WTC11 (cell line): ENCODE measurements at regions not wholly inside any gene's neighbourhood (a gene's known extent, or its start where the extent isn't known, plus 50 kb on each side); places are given as distances from the start of the nearest gene placed in this dataset.

Source experiments
- ATAC-seq: fragments of 200-7000 bp; cut with Tn5 transposase; 2 replicates; pipeline ENCODE4 v1.10.0; 2021; ENCODE audit warnings: mild to moderate bottlenecking, moderate library complexity
- CTCF ChIA-PET: fragments of 300-600 bp; sonication (Branson Sonifier 250); formaldehyde crosslinking; loops from one replicate; lab custom pipeline; 2021; ENCODE audit warnings: antibody characterized with exemption; lab: Charles Lee
- POLR2A ChIA-PET: fragments of 350-600 bp; sonication (Branson Sonifier 250); formaldehyde crosslinking; loops from one replicate; lab custom pipeline; 2021; ENCODE audit warnings: antibody characterized with exemption; lab: Charles Lee
- DNase-seq: peaks from one replicate; pipeline ENCODE4 v3.0.0; 2021; ENCODE audit warnings: low spot score
- H3K27ac Mint-ChIP-seq: 2 replicates; pipeline ENCODE4 v1.8.0; 2021; ENCODE audit warnings: mixed read lengths
- H3K27me3 Mint-ChIP-seq: 2 replicates; pipeline ENCODE4 v1.8.0; 2021; ENCODE audit warnings: low read depth, mild to moderate bottlenecking, moderate library complexity, mixed read lengths
- H3K36me3 Mint-ChIP-seq: 2 replicates; pipeline ENCODE4 v1.8.0; 2021; ENCODE audit warnings: mixed read lengths
- H3K4me1 Mint-ChIP-seq: 2 replicates; pipeline ENCODE4 v1.8.0; 2022; ENCODE audit warnings: mixed read lengths
- H3K4me3 Mint-ChIP-seq: 2 replicates; pipeline ENCODE4 v1.8.0; 2021; ENCODE audit warnings: mild to moderate bottlenecking, moderate library complexity, mixed read lengths
- H3K9me3 Mint-ChIP-seq: 2 replicates; pipeline ENCODE4 v1.8.0; 2021; ENCODE audit warnings: mixed read lengths
- ATF2 ChIP-seq: sonication (generic); formaldehyde crosslinking; IDR thresholded peaks from 2 replicates; pipeline ENCODE4 v1.8.1; 2022; ENCODE audit warnings: low read depth, missing genetic modification reagents, borderline replicate concordance
- ATF6 ChIP-seq: sonication (generic); formaldehyde crosslinking; IDR thresholded peaks from 2 replicates; pipeline ENCODE4 v1.8.1; 2023; ENCODE audit warnings: mild to moderate bottlenecking, missing genetic modification reagents
- CTCF ChIP-seq: fragments of 200-600 bp; IDR thresholded peaks from 2 replicates; pipeline ENCODE4 v1.8.0; 2022; ENCODE audit warnings: antibody characterized with exemption
- E2F1 ChIP-seq: sonication (generic); formaldehyde crosslinking; IDR thresholded peaks from 2 replicates; pipeline ENCODE4 v1.8.0; 2022; ENCODE audit warnings: mild to moderate bottlenecking, missing genetic modification reagents
- ELF4 ChIP-seq: sonication (generic); formaldehyde crosslinking; IDR thresholded peaks from 2 replicates; pipeline ENCODE4 v1.8.1; 2022; ENCODE audit warnings: low read depth, mild to moderate bottlenecking, moderate library complexity, missing genetic modification reagents
- ESRRA ChIP-seq: sonication (generic); formaldehyde crosslinking; IDR thresholded peaks from 2 replicates; pipeline ENCODE4 v1.8.1; 2022; ENCODE audit warnings: mild to moderate bottlenecking, missing genetic modification reagents, borderline replicate concordance
- FOXJ3 ChIP-seq: sonication (generic); formaldehyde crosslinking; IDR thresholded peaks from 2 replicates; pipeline ENCODE4 v1.9.0; 2021; ENCODE audit warnings: missing genetic modification reagents, mild to moderate bottlenecking, borderline replicate concordance
- GRHL2 ChIP-seq: fragments of 250-450 bp; sonication (Bioruptor Pico); IDR thresholded peaks from 2 replicates; pipeline ENCODE4 v1.8.0; 2022; ENCODE audit warnings: mild to moderate bottlenecking, moderate library complexity; ENCODE audit not compliant: insufficient replicate concordance, severe bottlenecking
- IRF2 ChIP-seq: sonication (generic); formaldehyde crosslinking; IDR thresholded peaks from 2 replicates; pipeline ENCODE4 v1.8.0; 2022; ENCODE audit warnings: low read depth, missing genetic modification reagents, borderline replicate concordance
- JUN ChIP-seq: sonication (generic); formaldehyde crosslinking; IDR thresholded peaks from 2 replicates; pipeline ENCODE4 v1.8.0; 2023; ENCODE audit warnings: mild to moderate bottlenecking, missing genetic modification reagents
- PRRX2 ChIP-seq: fragments of 250-450 bp; sonication (Bioruptor Pico); IDR thresholded peaks from 2 replicates; pipeline ENCODE4 v1.8.0; 2021; ENCODE audit warnings: mild to moderate bottlenecking
- SMAD4 ChIP-seq: sonication (generic); formaldehyde crosslinking; IDR thresholded peaks from 2 replicates; pipeline ENCODE4 v1.8.0; 2022; ENCODE audit warnings: mild to moderate bottlenecking, missing genetic modification reagents
- SOX15 ChIP-seq: fragments of 250-450 bp; sonication (Bioruptor Pico); IDR thresholded peaks from 2 replicates; pipeline ENCODE4 v1.9.0; 2021; ENCODE audit warnings: mild to moderate bottlenecking
- ZNF219 ChIP-seq: sonication (generic); formaldehyde crosslinking; IDR thresholded peaks from 2 replicates; pipeline ENCODE4 v1.8.0; 2023; ENCODE audit warnings: missing genetic modification reagents, mild to moderate bottlenecking, borderline replicate concordance
- ZNF317 ChIP-seq: sonication (generic); formaldehyde crosslinking; IDR thresholded peaks from 2 replicates; pipeline ENCODE4 v1.8.1; 2023; ENCODE audit warnings: low read depth, mild to moderate bottlenecking, moderate library complexity, missing genetic modification reagents, borderline replicate concordance
- ZNF425 ChIP-seq: fragments of 250-450 bp; sonication (Bioruptor Pico); conservative IDR thresholded peaks from 2 replicates; pipeline ENCODE4 v1.9.0; 2021; ENCODE audit warnings: mild to moderate bottlenecking
- ZNF512 ChIP-seq: sonication (generic); formaldehyde crosslinking; IDR thresholded peaks from 2 replicates; pipeline ENCODE4 v1.8.1; 2022; ENCODE audit warnings: missing genetic modification reagents, borderline replicate concordance
- TF ChIP-seq, protein P1 (sequence below): fragments of 250-450 bp; sonication (Bioruptor Pico); IDR thresholded peaks from 2 replicates; pipeline ENCODE4 v1.9.0; 2021; ENCODE audit warnings: mild to moderate bottlenecking, borderline replicate concordance

DNA sequence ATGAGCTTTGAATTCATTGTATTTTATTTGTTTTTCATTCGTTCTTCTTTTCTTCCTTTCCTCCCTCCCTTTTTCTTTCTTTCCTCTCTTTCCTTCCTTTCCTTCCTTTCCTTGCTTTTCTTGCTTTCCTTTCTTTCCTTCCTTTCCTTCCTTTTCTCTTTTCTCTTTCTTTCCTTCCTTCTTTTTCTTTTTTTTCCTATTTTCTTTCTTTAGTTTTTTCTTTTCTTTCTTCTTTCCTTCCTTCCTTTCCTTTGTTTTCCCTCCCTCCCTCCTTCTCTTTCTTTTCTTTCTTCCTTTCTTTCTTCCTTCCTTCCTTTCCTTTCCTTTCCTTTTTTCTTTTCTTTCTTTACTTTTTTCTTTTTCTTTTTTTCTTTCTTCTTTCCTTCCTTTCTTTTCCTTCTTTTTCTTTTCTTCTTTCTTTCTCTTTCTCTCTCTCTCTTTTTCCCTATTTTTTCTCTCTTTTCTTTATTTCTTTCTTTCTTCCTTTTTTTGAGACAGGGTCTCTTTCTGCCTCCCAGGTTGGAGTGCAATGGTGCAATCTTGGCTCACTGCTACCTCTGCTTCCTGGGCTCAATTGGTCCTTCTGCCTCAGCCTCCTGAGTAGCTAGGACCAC lies 357.1 kb upstream of the PRR16 start:
- H3K36me3 Mint-ChIP-seq, result no peaks in the 10 kb centered on the region
- H3K4me3 Mint-ChIP-seq, result no peak overlapping the region
- POLR2A ChIA-PET, result no interaction called here
- no peaks in the 10 kb centered on the region for H3K4me1 Mint-ChIP-seq
- TF ChIP-seq ATF2 (CRISPR knock-in tag), result no peak
- TF ChIP-seq ZNF512 (CRISPR knock-in tag), result peak; percentile 89
- TF ChIP-seq ESRRA (CRISPR knock-in tag), result no peak
- TF ChIP-seq JUN, result no peak
- TF ChIP-seq SOX15 (CRISPR knock-in tag), result no peak
- TF ChIP-seq, protein P1, sequence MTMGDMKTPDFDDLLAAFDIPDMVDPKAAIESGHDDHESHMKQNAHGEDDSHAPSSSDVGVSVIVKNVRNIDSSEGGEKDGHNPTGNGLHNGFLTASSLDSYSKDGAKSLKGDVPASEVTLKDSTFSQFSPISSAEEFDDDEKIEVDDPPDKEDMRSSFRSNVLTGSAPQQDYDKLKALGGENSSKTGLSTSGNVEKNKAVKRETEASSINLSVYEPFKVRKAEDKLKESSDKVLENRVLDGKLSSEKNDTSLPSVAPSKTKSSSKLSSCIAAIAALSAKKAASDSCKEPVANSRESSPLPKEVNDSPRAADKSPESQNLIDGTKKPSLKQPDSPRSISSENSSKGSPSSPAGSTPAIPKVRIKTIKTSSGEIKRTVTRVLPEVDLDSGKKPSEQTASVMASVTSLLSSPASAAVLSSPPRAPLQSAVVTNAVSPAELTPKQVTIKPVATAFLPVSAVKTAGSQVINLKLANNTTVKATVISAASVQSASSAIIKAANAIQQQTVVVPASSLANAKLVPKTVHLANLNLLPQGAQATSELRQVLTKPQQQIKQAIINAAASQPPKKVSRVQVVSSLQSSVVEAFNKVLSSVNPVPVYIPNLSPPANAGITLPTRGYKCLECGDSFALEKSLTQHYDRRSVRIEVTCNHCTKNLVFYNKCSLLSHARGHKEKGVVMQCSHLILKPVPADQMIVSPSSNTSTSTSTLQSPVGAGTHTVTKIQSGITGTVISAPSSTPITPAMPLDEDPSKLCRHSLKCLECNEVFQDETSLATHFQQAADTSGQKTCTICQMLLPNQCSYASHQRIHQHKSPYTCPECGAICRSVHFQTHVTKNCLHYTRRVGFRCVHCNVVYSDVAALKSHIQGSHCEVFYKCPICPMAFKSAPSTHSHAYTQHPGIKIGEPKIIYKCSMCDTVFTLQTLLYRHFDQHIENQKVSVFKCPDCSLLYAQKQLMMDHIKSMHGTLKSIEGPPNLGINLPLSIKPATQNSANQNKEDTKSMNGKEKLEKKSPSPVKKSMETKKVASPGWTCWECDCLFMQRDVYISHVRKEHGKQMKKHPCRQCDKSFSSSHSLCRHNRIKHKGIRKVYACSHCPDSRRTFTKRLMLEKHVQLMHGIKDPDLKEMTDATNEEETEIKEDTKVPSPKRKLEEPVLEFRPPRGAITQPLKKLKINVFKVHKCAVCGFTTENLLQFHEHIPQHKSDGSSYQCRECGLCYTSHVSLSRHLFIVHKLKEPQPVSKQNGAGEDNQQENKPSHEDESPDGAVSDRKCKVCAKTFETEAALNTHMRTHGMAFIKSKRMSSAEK (CRISPR knock-in tag), result no peak
- TF ChIP-seq ZNF425 (CRISPR knock-in tag), result no peak
- no peak overlapping the region for H3K27ac Mint-ChIP-seq
- no peak for DNase-seq
- no peak for ATAC-seq
- CTCF ChIA-PET, result no interaction called here
- peaks cover 5% of the 10 kb centered on the region; the same call in 1 of the 2 replicates for H3K9me3 Mint-ChIP-seq
- no peaks in the 10 kb centered on the region for H3K27me3 Mint-ChIP-seq

DNA sequence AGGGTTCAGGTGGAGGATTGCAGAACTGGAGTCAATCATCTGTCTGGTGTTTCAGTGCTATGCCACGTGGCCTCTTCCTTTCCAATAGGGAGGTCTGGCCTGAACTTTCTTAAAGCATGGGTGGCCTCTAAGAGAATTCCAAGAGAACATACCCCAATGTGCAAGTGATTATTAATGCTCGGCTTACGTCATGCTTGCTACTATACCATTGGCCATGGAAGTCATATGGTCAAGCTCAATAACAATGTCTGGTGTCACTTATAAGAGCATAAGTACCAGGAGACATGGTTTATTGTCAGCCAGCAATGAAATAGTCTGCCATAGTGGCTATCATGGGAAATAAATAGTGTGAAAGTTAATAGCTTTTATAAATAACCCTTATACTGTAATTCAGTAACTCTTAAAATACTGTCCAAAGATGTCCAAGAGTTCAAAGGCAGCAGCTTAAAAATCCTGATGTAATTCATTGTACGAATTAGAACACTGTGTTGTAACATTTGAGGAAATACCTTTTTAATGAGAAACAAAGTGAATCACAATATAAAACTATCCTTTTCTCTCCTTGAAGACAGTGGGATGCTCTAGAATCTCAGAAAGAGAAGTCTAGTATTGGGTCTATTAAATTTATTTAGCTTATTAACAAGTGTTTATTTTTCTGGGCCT lies 355.4 kb upstream of the PRR16 start:
- Mint-ChIP-seq H3K9me3 (peaks cover 5% of the 10 kb centered on the region; the same call in 1 of the 2 replicates), H3K4me1 (no peaks in the 10 kb centered on the region), H3K4me3 (no peak overlapping the region), H3K36me3 (no peaks in the 10 kb centered on the region), H3K27me3 (no peaks in the 10 kb centered on the region), H3K27ac (no peak overlapping the region)
- no peak for DNase-seq
- CTCF ChIA-PET, result no interaction called here
- POLR2A ChIA-PET, result no interaction called here
- no peak for ATAC-seq
- no peak for TF ChIP-seq PRRX2 (CRISPR knock-in tag)
- TF ChIP-seq ZNF317 (CRISPR knock-in tag), result no peak
- TF ChIP-seq SMAD4 (CRISPR knock-in tag), result no peak
- TF ChIP-seq CTCF, result no peak
- TF ChIP-seq FOXJ3 (CRISPR knock-in tag), result no peak
- TF ChIP-seq ELF4, result no peak
- no peak for TF ChIP-seq ATF6 (CRISPR knock-in tag)
- TF ChIP-seq IRF2 (CRISPR knock-in tag), result no peak
- TF ChIP-seq E2F1 (CRISPR knock-in tag), result no peak
- no peak for TF ChIP-seq ZNF219 (CRISPR knock-in tag)
- no peak for TF ChIP-seq GRHL2 (CRISPR knock-in tag)
